ENCODE measurements at regions not wholly inside any gene's neighbourhood (a gene's known extent, or its start where the extent isn't known, plus 50 kb on each side); places are given as distances from the start of the nearest gene placed in this dataset.

GRCh38 chr5:51661646-51662265 lies 278.5 kb downstream of the ISL1 start:
- no peak overlapping the region for H3K4me3 ChIP-seq (ENCODE audit: low read depth, low read length)
- no peak for DNase-seq (ENCODE audit: low read depth)
- TF ChIP-seq POLR2A (IDR thresholded peaks at IDR 0.05; ENCODE audit: extremely low read depth, insufficient read length) (no peak), CTCF (IDR thresholded peaks at IDR 0.05; ENCODE audit: low read depth, low read length) (no peak), MYC (IDR thresholded peaks at IDR 0.05; ENCODE audit: low read depth, low read length) (no peak), MAX (IDR thresholded peaks at IDR 0.05; ENCODE audit: low read depth, low read length) (no peak)

GRCh38 chr5:51664491-51665250 lies 281.4 kb downstream of the ISL1 start:
- no peak overlapping the region for H3K4me3 ChIP-seq (ENCODE audit: low read depth, low read length)
- no peak for DNase-seq (ENCODE audit: low read depth)
- TF ChIP-seq POLR2A (IDR thresholded peaks at IDR 0.05; ENCODE audit: extremely low read depth, insufficient read length), result no peak
- TF ChIP-seq CTCF (IDR thresholded peaks at IDR 0.05; ENCODE audit: low read depth, low read length), result no peak
- no peak for TF ChIP-seq MYC (IDR thresholded peaks at IDR 0.05; ENCODE audit: low read depth, low read length)
- no peak for TF ChIP-seq MAX (IDR thresholded peaks at IDR 0.05; ENCODE audit: low read depth, low read length)

- TF ChIP-seq MYC (IDR thresholded peaks at IDR 0.05; ENCODE audit: low read depth, low read length) (no peak), CTCF (IDR thresholded peaks at IDR 0.05; ENCODE audit: low read depth, low read length) (no peak), MAX (IDR thresholded peaks at IDR 0.05; ENCODE audit: low read depth, low read length) (no peak)
- no peak overlapping the region for H3K4me3 ChIP-seq (ENCODE audit: low read depth, low read length)
- DNase-seq (ENCODE audit: low read depth), result no peak
Measured at GRCh38 chr5:51665251-51665593, 282.0 kb downstream of the ISL1 start.

- DNase-seq (ENCODE audit: low read depth), result no peak
- TF ChIP-seq CTCF (IDR thresholded peaks at IDR 0.05; ENCODE audit: low read depth, low read length) (no peak), POLR2A (IDR thresholded peaks at IDR 0.05; ENCODE audit: extremely low read depth, insufficient read length) (no peak), MAX (IDR thresholded peaks at IDR 0.05; ENCODE audit: low read depth, low read length) (no peak), MYC (IDR thresholded peaks at IDR 0.05; ENCODE audit: low read depth, low read length) (no peak)
- H3K4me3 ChIP-seq (ENCODE audit: low read depth, low read length), result no peak overlapping the region
Measured at GRCh38 chr5:51669095-51669494, 285.8 kb downstream of the ISL1 start.

- TF ChIP-seq MAX (IDR thresholded peaks at IDR 0.05; ENCODE audit: low read depth, low read length), result no peak
- TF ChIP-seq MYC (IDR thresholded peaks at IDR 0.05; ENCODE audit: low read depth, low read length), result no peak
- TF ChIP-seq POLR2A (IDR thresholded peaks at IDR 0.05; ENCODE audit: extremely low read depth, insufficient read length), result no peak
- TF ChIP-seq CTCF (IDR thresholded peaks at IDR 0.05; ENCODE audit: low read depth, low read length), result no peak
- no peak for DNase-seq (ENCODE audit: low read depth)
- no peak overlapping the region for H3K4me3 ChIP-seq (ENCODE audit: low read depth, low read length)
Measured at GRCh38 chr5:51678330-51678729, 295.1 kb downstream of the ISL1 start.

Data from NB4 (cell line).